ENCODE measurements at regions not wholly inside any gene's neighbourhood (a gene's known extent, or its start where the extent isn't known, plus 50 kb on each side); places are given as distances from the start of the nearest gene placed in this dataset.

- TF ChIP-seq, protein P1, sequence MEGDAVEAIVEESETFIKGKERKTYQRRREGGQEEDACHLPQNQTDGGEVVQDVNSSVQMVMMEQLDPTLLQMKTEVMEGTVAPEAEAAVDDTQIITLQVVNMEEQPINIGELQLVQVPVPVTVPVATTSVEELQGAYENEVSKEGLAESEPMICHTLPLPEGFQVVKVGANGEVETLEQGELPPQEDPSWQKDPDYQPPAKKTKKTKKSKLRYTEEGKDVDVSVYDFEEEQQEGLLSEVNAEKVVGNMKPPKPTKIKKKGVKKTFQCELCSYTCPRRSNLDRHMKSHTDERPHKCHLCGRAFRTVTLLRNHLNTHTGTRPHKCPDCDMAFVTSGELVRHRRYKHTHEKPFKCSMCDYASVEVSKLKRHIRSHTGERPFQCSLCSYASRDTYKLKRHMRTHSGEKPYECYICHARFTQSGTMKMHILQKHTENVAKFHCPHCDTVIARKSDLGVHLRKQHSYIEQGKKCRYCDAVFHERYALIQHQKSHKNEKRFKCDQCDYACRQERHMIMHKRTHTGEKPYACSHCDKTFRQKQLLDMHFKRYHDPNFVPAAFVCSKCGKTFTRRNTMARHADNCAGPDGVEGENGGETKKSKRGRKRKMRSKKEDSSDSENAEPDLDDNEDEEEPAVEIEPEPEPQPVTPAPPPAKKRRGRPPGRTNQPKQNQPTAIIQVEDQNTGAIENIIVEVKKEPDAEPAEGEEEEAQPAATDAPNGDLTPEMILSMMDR (IDR thresholded peaks at IDR 0.05; ENCODE audit: low read depth, low read length): no peak
- TF ChIP-seq POLR2A (IDR thresholded peaks at IDR 0.05; ENCODE audit: extremely low read depth, insufficient read length) (no peak), MYC (IDR thresholded peaks at IDR 0.05; ENCODE audit: low read depth, low read length) (no peak)
These were observed 654.3 kb downstream of the METTL4 start for GRCh38 chr18:1916869-1917523.
